K562 (cell line): ENCODE measurements at regions not wholly inside any gene's neighbourhood (a gene's known extent, or its start where the extent isn't known, plus 50 kb on each side); places are given as distances from the start of the nearest gene placed in this dataset.

ENCODE experiments used
- CBFA2T2 ChIP-seq: fragments of 450-650 bp; conservative IDR thresholded peaks from 2 replicates; pipeline ENCODE4 v1.6.1; 2017; ENCODE audit warnings: mild to moderate bottlenecking
- CBX5 ChIP-seq: IDR thresholded peaks from 2 replicates; pipeline ENCODE4 v1.6.1; 2014; ENCODE audit warnings: low read depth, borderline replicate concordance
- NCOA2 ChIP-seq, 2 experiments: fragments of 450-650 bp; IDR thresholded peaks; 2 replicates each; pipeline ENCODE4 v1.6.1; 2018; ENCODE audit warnings: mild to moderate bottlenecking in 2 of 2, moderate library complexity in 1 of 2; ENCODE audit not compliant: partially characterized antibody in 2 of 2
- RAD21 ChIP-seq, 2 experiments: fragments of 250-450 bp in 1 of 2; fragments of 450-650 bp in 1 of 2; sonication (Bioruptor Pico) in 1 of 2; formaldehyde crosslinking in 1 of 2; IDR thresholded peaks in 1 of 2; conservative IDR thresholded peaks in 1 of 2; 2 replicates each; pipeline versions ENCODE4 v1.4.0 to v1.8.0; 2020 to 2022; ENCODE audit warnings: mild to moderate bottlenecking in 2 of 2, moderate library complexity in 1 of 2
- RAD51 ChIP-seq: fragments of 450-650 bp; IDR thresholded peaks from 2 replicates; pipeline ENCODE4 v1.7.1; 2016; ENCODE audit warnings: low read depth, mild to moderate bottlenecking, borderline replicate concordance
- SRSF7 ChIP-seq: fragments of 200-400 bp; formaldehyde crosslinking; optimal IDR thresholded peaks from 2 replicates; pipeline ENCODE3; 2017; ENCODE audit warnings: mild to moderate bottlenecking, low read depth, low read length
- XRCC4 ChIP-seq: IDR thresholded peaks from one replicate; pipeline ENCODE4 v1.6.1; 2011; ENCODE audit not compliant: insufficient read depth, insufficient read length; ENCODE audit errors: extremely low read depth
- ZNF133 ChIP-seq: fragments of 250-450 bp; sonication (Bioruptor Pico); IDR thresholded peaks from 2 replicates; pipeline ENCODE4 v1.4.0; 2020; ENCODE audit warnings: mild to moderate bottlenecking
- ZNF165 ChIP-seq: fragments of 250-450 bp; sonication (Bioruptor Pico); IDR thresholded peaks from 2 replicates; pipeline ENCODE4 v1.4.0; 2020; ENCODE audit warnings: borderline replicate concordance
- TF ChIP-seq, protein P1 (sequence below): sonication (generic); formaldehyde crosslinking; IDR thresholded peaks from 2 replicates; pipeline ENCODE4 v1.5.0; 2020; ENCODE audit warnings: missing genetic modification reagents
- TF ChIP-seq, protein P2 (sequence below): fragments of 450-650 bp; formaldehyde crosslinking; IDR thresholded peaks from 2 replicates; pipeline ENCODE4 v1.4.0; 2020; ENCODE audit warnings: mild to moderate bottlenecking
- TF ChIP-seq, protein P3 (sequence below): fragments of 250-450 bp; sonication (Bioruptor Pico); IDR thresholded peaks from 2 replicates; pipeline ENCODE4 v1.4.0; 2020; ENCODE audit warnings: mild to moderate bottlenecking, moderate library complexity, borderline replicate concordance
- TF ChIP-seq, protein P4 (sequence below): fragments of 450-650 bp; IDR thresholded peaks from 2 replicates; pipeline ENCODE4 v1.6.1; 2017; ENCODE audit warnings: antibody characterized with exemption
- TF ChIP-seq, protein P5 (sequence below): sonication (generic); formaldehyde crosslinking; IDR thresholded peaks from 2 replicates; pipeline ENCODE4 v1.8.0; 2023; ENCODE audit warnings: mild to moderate bottlenecking, missing genetic modification reagents
- TF ChIP-seq, protein P6 (sequence below): fragments of 450-650 bp; formaldehyde crosslinking; conservative IDR thresholded peaks from 2 replicates; pipeline ENCODE4 v1.4.0; 2022; ENCODE audit warnings: mild to moderate bottlenecking, missing genetic modification characterization

DNA sequence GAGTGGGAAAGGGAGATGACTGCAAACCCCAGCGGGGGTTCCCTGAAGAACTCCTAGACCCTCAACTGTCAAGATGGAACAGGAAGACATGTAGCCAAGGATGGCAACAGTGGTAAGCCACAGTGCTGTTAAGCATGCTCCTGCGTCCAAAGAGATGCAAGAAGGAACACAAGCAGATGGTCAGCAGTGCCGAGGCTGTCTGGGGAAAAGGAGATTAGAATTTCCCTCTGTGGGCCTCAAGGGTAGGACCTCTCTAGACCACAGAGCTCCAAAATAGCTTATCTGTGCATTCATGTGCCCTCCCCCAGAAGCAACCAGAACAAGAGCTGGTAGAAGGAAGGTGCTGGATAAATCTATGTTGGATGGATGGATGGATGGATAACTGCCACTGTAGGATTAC, 82.0 kb upstream of the CPEB2 start (continued):
- TF ChIP-seq XRCC4 (no peak), ZNF133 (CRISPR knock-in tag) (no peak), ZNF165 (CRISPR knock-in tag) (no peak), CBFA2T2 (peak; percentile 85), SRSF7 (no peak), RAD51 (no peak), RAD21 (CRISPR knock-in tag; conservative IDR thresholded peaks at IDR 0.05 in 1 of 2, IDR thresholded peaks at IDR 0.05 in 1 of 2) (no peak), CBX5 (no peak), NCOA2 (IDR thresholded peaks at IDR 0.05; ENCODE audit: partially characterized antibody in 2 of 2) (no peak)
- TF ChIP-seq, protein P1, sequence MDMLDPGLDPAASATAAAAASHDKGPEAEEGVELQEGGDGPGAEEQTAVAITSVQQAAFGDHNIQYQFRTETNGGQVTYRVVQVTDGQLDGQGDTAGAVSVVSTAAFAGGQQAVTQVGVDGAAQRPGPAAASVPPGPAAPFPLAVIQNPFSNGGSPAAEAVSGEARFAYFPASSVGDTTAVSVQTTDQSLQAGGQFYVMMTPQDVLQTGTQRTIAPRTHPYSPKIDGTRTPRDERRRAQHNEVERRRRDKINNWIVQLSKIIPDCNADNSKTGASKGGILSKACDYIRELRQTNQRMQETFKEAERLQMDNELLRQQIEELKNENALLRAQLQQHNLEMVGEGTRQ (CRISPR knock-in tag): no peak
- TF ChIP-seq, protein P2, sequence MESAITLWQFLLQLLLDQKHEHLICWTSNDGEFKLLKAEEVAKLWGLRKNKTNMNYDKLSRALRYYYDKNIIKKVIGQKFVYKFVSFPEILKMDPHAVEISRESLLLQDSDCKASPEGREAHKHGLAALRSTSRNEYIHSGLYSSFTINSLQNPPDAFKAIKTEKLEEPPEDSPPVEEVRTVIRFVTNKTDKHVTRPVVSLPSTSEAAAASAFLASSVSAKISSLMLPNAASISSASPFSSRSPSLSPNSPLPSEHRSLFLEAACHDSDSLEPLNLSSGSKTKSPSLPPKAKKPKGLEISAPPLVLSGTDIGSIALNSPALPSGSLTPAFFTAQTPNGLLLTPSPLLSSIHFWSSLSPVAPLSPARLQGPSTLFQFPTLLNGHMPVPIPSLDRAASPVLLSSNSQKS: no peak
- TF ChIP-seq, protein P3, sequence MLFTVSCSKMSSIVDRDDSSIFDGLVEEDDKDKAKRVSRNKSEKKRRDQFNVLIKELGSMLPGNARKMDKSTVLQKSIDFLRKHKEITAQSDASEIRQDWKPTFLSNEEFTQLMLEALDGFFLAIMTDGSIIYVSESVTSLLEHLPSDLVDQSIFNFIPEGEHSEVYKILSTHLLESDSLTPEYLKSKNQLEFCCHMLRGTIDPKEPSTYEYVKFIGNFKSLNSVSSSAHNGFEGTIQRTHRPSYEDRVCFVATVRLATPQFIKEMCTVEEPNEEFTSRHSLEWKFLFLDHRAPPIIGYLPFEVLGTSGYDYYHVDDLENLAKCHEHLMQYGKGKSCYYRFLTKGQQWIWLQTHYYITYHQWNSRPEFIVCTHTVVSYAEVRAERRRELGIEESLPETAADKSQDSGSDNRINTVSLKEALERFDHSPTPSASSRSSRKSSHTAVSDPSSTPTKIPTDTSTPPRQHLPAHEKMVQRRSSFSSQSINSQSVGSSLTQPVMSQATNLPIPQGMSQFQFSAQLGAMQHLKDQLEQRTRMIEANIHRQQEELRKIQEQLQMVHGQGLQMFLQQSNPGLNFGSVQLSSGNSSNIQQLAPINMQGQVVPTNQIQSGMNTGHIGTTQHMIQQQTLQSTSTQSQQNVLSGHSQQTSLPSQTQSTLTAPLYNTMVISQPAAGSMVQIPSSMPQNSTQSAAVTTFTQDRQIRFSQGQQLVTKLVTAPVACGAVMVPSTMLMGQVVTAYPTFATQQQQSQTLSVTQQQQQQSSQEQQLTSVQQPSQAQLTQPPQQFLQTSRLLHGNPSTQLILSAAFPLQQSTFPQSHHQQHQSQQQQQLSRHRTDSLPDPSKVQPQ (CRISPR knock-in tag): no peak
- TF ChIP-seq, protein P4, sequence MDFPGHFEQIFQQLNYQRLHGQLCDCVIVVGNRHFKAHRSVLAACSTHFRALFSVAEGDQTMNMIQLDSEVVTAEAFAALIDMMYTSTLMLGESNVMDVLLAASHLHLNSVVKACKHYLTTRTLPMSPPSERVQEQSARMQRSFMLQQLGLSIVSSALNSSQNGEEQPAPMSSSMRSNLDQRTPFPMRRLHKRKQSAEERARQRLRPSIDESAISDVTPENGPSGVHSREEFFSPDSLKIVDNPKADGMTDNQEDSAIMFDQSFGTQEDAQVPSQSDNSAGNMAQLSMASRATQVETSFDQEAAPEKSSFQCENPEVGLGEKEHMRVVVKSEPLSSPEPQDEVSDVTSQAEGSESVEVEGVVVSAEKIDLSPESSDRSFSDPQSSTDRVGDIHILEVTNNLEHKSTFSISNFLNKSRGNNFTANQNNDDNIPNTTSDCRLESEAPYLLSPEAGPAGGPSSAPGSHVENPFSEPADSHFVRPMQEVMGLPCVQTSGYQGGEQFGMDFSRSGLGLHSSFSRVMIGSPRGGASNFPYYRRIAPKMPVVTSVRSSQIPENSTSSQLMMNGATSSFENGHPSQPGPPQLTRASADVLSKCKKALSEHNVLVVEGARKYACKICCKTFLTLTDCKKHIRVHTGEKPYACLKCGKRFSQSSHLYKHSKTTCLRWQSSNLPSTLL: no peak
- TF ChIP-seq, protein P5, sequence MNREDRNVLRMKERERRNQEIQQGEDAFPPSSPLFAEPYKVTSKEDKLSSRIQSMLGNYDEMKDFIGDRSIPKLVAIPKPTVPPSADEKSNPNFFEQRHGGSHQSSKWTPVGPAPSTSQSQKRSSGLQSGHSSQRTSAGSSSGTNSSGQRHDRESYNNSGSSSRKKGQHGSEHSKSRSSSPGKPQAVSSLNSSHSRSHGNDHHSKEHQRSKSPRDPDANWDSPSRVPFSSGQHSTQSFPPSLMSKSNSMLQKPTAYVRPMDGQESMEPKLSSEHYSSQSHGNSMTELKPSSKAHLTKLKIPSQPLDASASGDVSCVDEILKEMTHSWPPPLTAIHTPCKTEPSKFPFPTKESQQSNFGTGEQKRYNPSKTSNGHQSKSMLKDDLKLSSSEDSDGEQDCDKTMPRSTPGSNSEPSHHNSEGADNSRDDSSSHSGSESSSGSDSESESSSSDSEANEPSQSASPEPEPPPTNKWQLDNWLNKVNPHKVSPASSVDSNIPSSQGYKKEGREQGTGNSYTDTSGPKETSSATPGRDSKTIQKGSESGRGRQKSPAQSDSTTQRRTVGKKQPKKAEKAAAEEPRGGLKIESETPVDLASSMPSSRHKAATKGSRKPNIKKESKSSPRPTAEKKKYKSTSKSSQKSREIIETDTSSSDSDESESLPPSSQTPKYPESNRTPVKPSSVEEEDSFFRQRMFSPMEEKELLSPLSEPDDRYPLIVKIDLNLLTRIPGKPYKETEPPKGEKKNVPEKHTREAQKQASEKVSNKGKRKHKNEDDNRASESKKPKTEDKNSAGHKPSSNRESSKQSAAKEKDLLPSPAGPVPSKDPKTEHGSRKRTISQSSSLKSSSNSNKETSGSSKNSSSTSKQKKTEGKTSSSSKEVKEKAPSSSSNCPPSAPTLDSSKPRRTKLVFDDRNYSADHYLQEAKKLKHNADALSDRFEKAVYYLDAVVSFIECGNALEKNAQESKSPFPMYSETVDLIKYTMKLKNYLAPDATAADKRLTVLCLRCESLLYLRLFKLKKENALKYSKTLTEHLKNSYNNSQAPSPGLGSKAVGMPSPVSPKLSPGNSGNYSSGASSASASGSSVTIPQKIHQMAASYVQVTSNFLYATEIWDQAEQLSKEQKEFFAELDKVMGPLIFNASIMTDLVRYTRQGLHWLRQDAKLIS (CRISPR knock-in tag): no peak
- TF ChIP-seq, protein P6, sequence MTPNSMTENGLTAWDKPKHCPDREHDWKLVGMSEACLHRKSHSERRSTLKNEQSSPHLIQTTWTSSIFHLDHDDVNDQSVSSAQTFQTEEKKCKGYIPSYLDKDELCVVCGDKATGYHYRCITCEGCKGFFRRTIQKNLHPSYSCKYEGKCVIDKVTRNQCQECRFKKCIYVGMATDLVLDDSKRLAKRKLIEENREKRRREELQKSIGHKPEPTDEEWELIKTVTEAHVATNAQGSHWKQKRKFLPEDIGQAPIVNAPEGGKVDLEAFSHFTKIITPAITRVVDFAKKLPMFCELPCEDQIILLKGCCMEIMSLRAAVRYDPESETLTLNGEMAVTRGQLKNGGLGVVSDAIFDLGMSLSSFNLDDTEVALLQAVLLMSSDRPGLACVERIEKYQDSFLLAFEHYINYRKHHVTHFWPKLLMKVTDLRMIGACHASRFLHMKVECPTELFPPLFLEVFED (CRISPR knock-in tag): 0 out of 2 replicates have a peak, but pooled peaks have one; percentile 38
